HG03139 (cell line): ENCODE measurements at regions not wholly inside any gene's neighbourhood (a gene's known extent, or its start where the extent isn't known, plus 50 kb on each side); places are given as distances from the start of the nearest gene placed in this dataset.
"Not testable (repeated sequence)": the region's sequence is repeated elsewhere in the genome, so short reads cannot be mapped to it uniquely, and the experiment has no call there.

Source experiments
- ATAC-seq: cut with Tn5 transposase; IDR thresholded peaks from one replicate; pipeline ENCODE4 v1.9.1; 2021; ENCODE audit not compliant: unreplicated experiment

GRCh38 chr14:82872494-82872893 is 1338.8 kb upstream of the SEL1L start:
- no peak for ATAC-seq

GRCh38 chr14:82878951-82879350 is 1345.3 kb upstream of the SEL1L start:
- no peak for ATAC-seq

- no peak for ATAC-seq
Observed at GRCh38 chr14:82879949-82880535, 1346.4 kb upstream of the SEL1L start.

GRCh38 chr14:82886670-82887069 is 1353.0 kb upstream of the SEL1L start:
- ATAC-seq, result no peak

GRCh38 chr14:82889701-82890100 is 1356.0 kb upstream of the SEL1L start:
- no peak for ATAC-seq

GRCh38 chr14:82896476-82896875 is 1362.8 kb upstream of the SEL1L start:
- no peak for ATAC-seq

GRCh38 chr14:82897469-82898308 is 1364.0 kb upstream of the SEL1L start:
- ATAC-seq, result no peak

GRCh38 chr14:82905762-82906161 is 1372.1 kb upstream of the SEL1L start:
- no peak for ATAC-seq

GRCh38 chr14:82911930-82912329 is 1378.3 kb upstream of the SEL1L start:
- no peak for ATAC-seq

- ATAC-seq, result no peak
Observed at GRCh38 chr14:82913396-82913795, 1379.7 kb upstream of the SEL1L start.

- no peak for ATAC-seq
Observed at GRCh38 chr14:82915381-82915780, 1381.7 kb upstream of the SEL1L start.

GRCh38 chr14:82935691-82936090 is 1402.0 kb upstream of the SEL1L start:
- no peak for ATAC-seq

- no peak for ATAC-seq
Observed at GRCh38 chr14:82951171-82951570, 1417.5 kb upstream of the SEL1L start.

- ATAC-seq, result no peak
Observed at GRCh38 chr14:82963756-82964155, 1430.1 kb upstream of the SEL1L start.

- ATAC-seq, result no peak
Observed at GRCh38 chr14:82987502-82988124, 1454.0 kb upstream of the SEL1L start.

- ATAC-seq, result not testable (repeated sequence)
Observed at GRCh38 chr14:82994547-82994946, 1460.9 kb upstream of the SEL1L start.

- no peak for ATAC-seq
Observed at GRCh38 chr14:82999802-83000201, 1466.1 kb upstream of the SEL1L start.

- no peak for ATAC-seq
Observed at GRCh38 chr14:83004456-83005006, 1470.9 kb upstream of the SEL1L start.

GRCh38 chr14:83006121-83006670 is 1472.5 kb upstream of the SEL1L start:
- ATAC-seq, result no peak

GRCh38 chr14:83007052-83007451 is 1473.4 kb upstream of the SEL1L start:
- not testable (repeated sequence) for ATAC-seq

GRCh38 chr14:83007641-83008225 is 1474.1 kb upstream of the SEL1L start:
- no peak for ATAC-seq
